ENCODE measurements at regions not wholly inside any gene's neighbourhood (a gene's known extent, or its start where the extent isn't known, plus 50 kb on each side); places are given as distances from the start of the nearest gene placed in this dataset.
"Not testable (repeated sequence)": the region's sequence is repeated elsewhere in the genome, so short reads cannot be mapped to it uniquely, and the experiment has no call there.

DNA sequence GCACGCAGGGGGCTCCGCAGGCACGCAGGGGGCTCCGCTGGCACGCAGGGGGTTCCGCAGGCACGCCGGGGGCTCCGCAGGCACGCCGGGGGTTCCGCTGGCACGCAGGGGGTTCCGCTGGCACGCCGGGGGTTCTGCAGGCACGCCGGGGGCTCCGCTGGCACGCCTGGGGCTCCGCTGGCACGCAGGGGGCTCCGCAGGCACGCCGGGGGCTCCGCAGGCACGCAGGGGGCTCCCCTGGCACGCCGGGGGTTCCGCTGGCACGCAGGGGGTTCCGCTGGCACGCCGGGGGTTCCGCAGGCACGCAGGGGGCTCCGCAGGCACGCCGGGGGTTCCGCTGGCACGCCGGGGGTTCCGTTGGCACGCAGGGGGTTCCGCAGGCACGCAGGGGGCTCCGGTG is 138.8 kb upstream of the ALKAL2 start:
- WGBS (ENCODE audit: extremely low coverage, insufficient coverage, low lambda C conversion rate): no CpG with 5 or more reads among the region's 47 CpGs
- H2BK120ac ChIP-seq (ENCODE audit: low read depth, low read length); H3K4me3 ChIP-seq (ENCODE audit: low read length); H3K36me3 ChIP-seq (ENCODE audit: control insufficient read depth, insufficient read depth, low read length); H3K27me3 ChIP-seq (ENCODE audit: insufficient read depth, low read length, poor library complexity); H2BK15ac ChIP-seq (replicated peaks; ENCODE audit: low read depth); H3K4me2 ChIP-seq (ENCODE audit: low read length); H3K4me1 ChIP-seq (ENCODE audit: control insufficient read depth, low read depth, low read length); H3K79me1 ChIP-seq (ENCODE audit: low read length); H2BK5ac ChIP-seq (ENCODE audit: low read length); H3K79me2 ChIP-seq (ENCODE audit: control insufficient read depth, insufficient read depth, low read length); H4K5ac ChIP-seq (ENCODE audit: low read length); H2AK5ac ChIP-seq (ENCODE audit: low read length); DNase-seq; H3K23ac ChIP-seq (ENCODE audit: low read length); H3K9ac ChIP-seq (ENCODE audit: low read length); H3K56ac ChIP-seq (ENCODE audit: low read length); H3K27ac ChIP-seq (ENCODE audit: low read depth, low read length); H3K4ac ChIP-seq (ENCODE audit: low read depth, low read length); H4K8ac ChIP-seq (ENCODE audit: low read depth, low read length); H3K18ac ChIP-seq (ENCODE audit: low read length): not testable (repeated sequence)

DNA sequence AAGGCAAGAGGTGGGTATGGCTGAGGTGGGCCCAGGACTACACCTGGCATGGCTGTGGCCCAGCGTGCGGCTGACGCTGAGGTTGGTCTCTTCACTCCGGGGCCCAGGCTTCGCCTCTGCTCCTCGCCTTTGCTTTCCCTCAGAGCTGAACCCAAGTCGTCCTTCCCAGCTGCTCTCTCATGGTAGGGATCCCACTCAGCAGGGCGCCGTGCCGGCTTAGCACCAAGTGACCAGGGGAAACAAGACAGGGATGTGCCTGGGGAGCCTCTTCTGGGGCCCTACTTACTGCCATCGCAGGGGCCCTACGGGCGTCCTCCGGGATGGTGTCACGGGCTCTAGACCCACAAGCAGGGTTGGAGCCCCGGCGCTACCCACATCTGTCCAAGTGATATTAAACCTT is 138.1 kb upstream of the ALKAL2 start:
- Histone ChIP-seq H3K79me1 (ENCODE audit: low read length) (no peaks in the 10 kb centered on the region), H3K27me3 (ENCODE audit: insufficient read depth, low read length, poor library complexity) (no peaks in the 10 kb centered on the region), H2BK5ac (ENCODE audit: low read length) (no peak overlapping the region), H3K4me3 (ENCODE audit: low read length) (no peak overlapping the region), H2BK15ac (replicated peaks; ENCODE audit: low read depth) (no peak overlapping the region), H2BK120ac (ENCODE audit: low read depth, low read length) (no peak overlapping the region), H3K23ac (ENCODE audit: low read length) (no peak overlapping the region), H3K56ac (ENCODE audit: low read length) (no peak overlapping the region), H3K27ac (ENCODE audit: low read depth, low read length) (no peak overlapping the region), H4K5ac (ENCODE audit: low read length) (no peak overlapping the region), H3K4me1 (ENCODE audit: control insufficient read depth, low read depth, low read length) (peaks cover 1% of the 10 kb centered on the region), H4K8ac (ENCODE audit: low read depth, low read length) (no peak overlapping the region), H3K79me2 (ENCODE audit: control insufficient read depth, insufficient read depth, low read length) (no peaks in the 10 kb centered on the region), H3K4ac (ENCODE audit: low read depth, low read length) (no peak overlapping the region), H3K18ac (ENCODE audit: low read length) (no peak overlapping the region), H3K9ac (ENCODE audit: low read length) (no peak overlapping the region), H2AK5ac (ENCODE audit: low read length) (no peak overlapping the region), H3K36me3 (ENCODE audit: control insufficient read depth, insufficient read depth, low read length) (no peaks in the 10 kb centered on the region), H3K4me2 (ENCODE audit: low read length) (no peak overlapping the region)
- no peak for DNase-seq
- WGBS (ENCODE audit: extremely low coverage, insufficient coverage, low lambda C conversion rate): no CpG with 5 or more reads among the region's 17 CpGs

DNA sequence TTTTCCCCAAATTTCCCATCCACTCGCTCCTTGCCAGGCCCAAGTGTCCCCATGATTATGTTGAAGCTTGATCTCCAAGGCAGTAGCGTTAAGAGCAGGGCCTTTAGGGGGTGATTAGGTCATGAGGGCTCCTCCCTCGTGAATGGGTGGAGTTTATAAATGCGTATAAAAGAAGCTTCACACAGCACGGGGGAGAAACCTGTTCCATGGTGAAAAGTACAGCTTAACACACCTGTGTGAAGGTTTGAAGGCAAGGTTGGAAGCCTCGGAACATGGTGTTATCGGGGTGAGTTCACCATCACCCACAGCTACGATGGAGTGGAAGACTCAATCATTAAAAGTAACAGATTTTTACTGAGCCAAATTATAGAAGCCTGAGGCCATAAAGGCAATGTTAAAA is 137.4 kb upstream of the ALKAL2 start:
- Histone ChIP-seq H3K4me2 (ENCODE audit: low read length) (no peak overlapping the region), H4K5ac (ENCODE audit: low read length) (no peak overlapping the region), H2AK5ac (ENCODE audit: low read length) (no peak overlapping the region), H3K23ac (ENCODE audit: low read length) (no peak overlapping the region), H2BK15ac (replicated peaks; ENCODE audit: low read depth) (no peak overlapping the region), H3K18ac (ENCODE audit: low read length) (no peak overlapping the region), H3K9ac (ENCODE audit: low read length) (no peak overlapping the region), H3K4ac (ENCODE audit: low read depth, low read length) (no peak overlapping the region), H3K27ac (ENCODE audit: low read depth, low read length) (no peak overlapping the region), H3K79me2 (ENCODE audit: control insufficient read depth, insufficient read depth, low read length) (no peaks in the 10 kb centered on the region), H2BK5ac (ENCODE audit: low read length) (no peak overlapping the region), H2BK120ac (ENCODE audit: low read depth, low read length) (no peak overlapping the region), H3K27me3 (ENCODE audit: insufficient read depth, low read length, poor library complexity) (no peaks in the 10 kb centered on the region), H3K36me3 (ENCODE audit: control insufficient read depth, insufficient read depth, low read length) (no peaks in the 10 kb centered on the region), H3K79me1 (ENCODE audit: low read length) (no peaks in the 10 kb centered on the region), H3K4me3 (ENCODE audit: low read length) (no peak overlapping the region), H3K56ac (ENCODE audit: low read length) (no peak overlapping the region), H4K8ac (ENCODE audit: low read depth, low read length) (no peak overlapping the region), H3K4me1 (ENCODE audit: control insufficient read depth, low read depth, low read length) (peaks cover 1% of the 10 kb centered on the region)
- no peak for DNase-seq
- WGBS (ENCODE audit: extremely low coverage, insufficient coverage, low lambda C conversion rate): no CpG with 5 or more reads among the region's 8 CpGs

- no peak overlapping the region for H3K56ac ChIP-seq (ENCODE audit: low read length)
- H3K4me3 ChIP-seq (ENCODE audit: low read length): no peak overlapping the region
- H2BK15ac ChIP-seq (replicated peaks; ENCODE audit: low read depth): no peak overlapping the region
- no peaks in the 10 kb centered on the region for H3K79me1 ChIP-seq (ENCODE audit: low read length)
- no peak overlapping the region for H4K8ac ChIP-seq (ENCODE audit: low read depth, low read length)
- no peak overlapping the region for H2AK5ac ChIP-seq (ENCODE audit: low read length)
- H3K4me1 ChIP-seq (ENCODE audit: control insufficient read depth, low read depth, low read length): peaks cover 1% of the 10 kb centered on the region
- H3K23ac ChIP-seq (ENCODE audit: low read length): no peak overlapping the region
- H3K79me2 ChIP-seq (ENCODE audit: control insufficient read depth, insufficient read depth, low read length): no peaks in the 10 kb centered on the region
- H2BK5ac ChIP-seq (ENCODE audit: low read length): no peak overlapping the region
- no CpG with 5 or more reads among the region's 20 CpGs for WGBS (ENCODE audit: extremely low coverage, insufficient coverage, low lambda C conversion rate)
- peak; percentile 40 for DNase-seq
- H3K18ac ChIP-seq (ENCODE audit: low read length): no peak overlapping the region
- no peak overlapping the region for H4K5ac ChIP-seq (ENCODE audit: low read length)
- no peak overlapping the region for H2BK120ac ChIP-seq (ENCODE audit: low read depth, low read length)
- no peak overlapping the region for H3K4me2 ChIP-seq (ENCODE audit: low read length)
- no peaks in the 10 kb centered on the region for H3K27me3 ChIP-seq (ENCODE audit: insufficient read depth, low read length, poor library complexity)
- H3K9ac ChIP-seq (ENCODE audit: low read length): no peak overlapping the region
- no peaks in the 10 kb centered on the region for H3K36me3 ChIP-seq (ENCODE audit: control insufficient read depth, insufficient read depth, low read length)
- no peak overlapping the region for H3K4ac ChIP-seq (ENCODE audit: low read depth, low read length)
- H3K27ac ChIP-seq (ENCODE audit: low read depth, low read length): no peak overlapping the region
Measured at GRCh38 chr2:424306-425171, 136.6 kb upstream of the ALKAL2 start.

- H3K27ac ChIP-seq (ENCODE audit: low read depth, low read length): no peak overlapping the region
- H2AK5ac ChIP-seq (ENCODE audit: low read length): no peak overlapping the region
- no peak overlapping the region for H3K4me3 ChIP-seq (ENCODE audit: low read length)
- no peak overlapping the region for H4K8ac ChIP-seq (ENCODE audit: low read depth, low read length)
- H2BK120ac ChIP-seq (ENCODE audit: low read depth, low read length): no peak overlapping the region
- H3K79me2 ChIP-seq (ENCODE audit: control insufficient read depth, insufficient read depth, low read length): no peaks in the 10 kb centered on the region
- H4K5ac ChIP-seq (ENCODE audit: low read length): no peak overlapping the region
- no peaks in the 10 kb centered on the region for H3K79me1 ChIP-seq (ENCODE audit: low read length)
- no peak overlapping the region for H3K9ac ChIP-seq (ENCODE audit: low read length)
- H3K18ac ChIP-seq (ENCODE audit: low read length): no peak overlapping the region
- H3K4me2 ChIP-seq (ENCODE audit: low read length): no peak overlapping the region
- H3K36me3 ChIP-seq (ENCODE audit: control insufficient read depth, insufficient read depth, low read length): no peaks in the 10 kb centered on the region
- no CpG with 5 or more reads among the region's 10 CpGs for WGBS (ENCODE audit: extremely low coverage, insufficient coverage, low lambda C conversion rate)
- H3K4me1 ChIP-seq (ENCODE audit: control insufficient read depth, low read depth, low read length): peaks cover 1% of the 10 kb centered on the region
- no peak for DNase-seq
- H2BK15ac ChIP-seq (replicated peaks; ENCODE audit: low read depth): no peak overlapping the region
- H2BK5ac ChIP-seq (ENCODE audit: low read length): no peak overlapping the region
- H3K27me3 ChIP-seq (ENCODE audit: insufficient read depth, low read length, poor library complexity): no peaks in the 10 kb centered on the region
- H3K23ac ChIP-seq (ENCODE audit: low read length): no peak overlapping the region
- no peak overlapping the region for H3K4ac ChIP-seq (ENCODE audit: low read depth, low read length)
- H3K56ac ChIP-seq (ENCODE audit: low read length): no peak overlapping the region
Measured at GRCh38 chr2:423479-423878, 135.6 kb upstream of the ALKAL2 start.

All from mesendoderm (in vitro differentiated cells).